Type B pancreatic cell (in vitro differentiated cells): ENCODE measurements at regions not wholly inside any gene's neighbourhood (a gene's known extent, or its start where the extent isn't known, plus 50 kb on each side); places are given as distances from the start of the nearest gene placed in this dataset.

ENCODE experiments used
- DNase-seq: peaks from one replicate; pipeline ENCODE4 v3.0.0; 2021; ENCODE audit warnings: mixed read lengths; ENCODE audit not compliant: unreplicated experiment; ENCODE audit errors: extremely low spot score
- H3K27ac Mint-ChIP-seq: 2 replicates; pipeline ENCODE4 v1.8.0; 2021; ENCODE audit warnings: mild to moderate bottlenecking, mixed read lengths
- H3K27me3 Mint-ChIP-seq: 2 replicates; pipeline ENCODE4 v1.8.0; 2021; ENCODE audit warnings: mixed read lengths
- H3K36me3 Mint-ChIP-seq: 2 replicates; pipeline ENCODE4 v1.8.0; 2021; ENCODE audit warnings: mixed read lengths
- H3K4me1 Mint-ChIP-seq: one replicate; pipeline ENCODE4 v1.8.0; 2021; ENCODE audit warnings: mixed read lengths; ENCODE audit not compliant: unreplicated experiment
- H3K4me3 Mint-ChIP-seq: 2 replicates; pipeline ENCODE4 v1.8.0; 2021; ENCODE audit warnings: mild to moderate bottlenecking, mixed read lengths
- H3K9me3 Mint-ChIP-seq: 2 replicates; pipeline ENCODE4 v1.8.0; 2021; ENCODE audit warnings: mixed read lengths
- CTCF ChIP-seq: fragments of 200-600 bp; sonication (generic); conservative IDR thresholded peaks from 2 replicates; pipeline ENCODE4 v1.5.0; 2021; ENCODE audit warnings: antibody characterized with exemption, mild to moderate bottlenecking

- TF ChIP-seq CTCF, result peak; percentile 57
- DNase-seq, result no peak
- Mint-ChIP-seq H3K9me3 (no peaks in the 10 kb centered on the region), H3K27me3 (no peaks in the 10 kb centered on the region), H3K27ac (no peak overlapping the region), H3K4me1 (no peaks in the 10 kb centered on the region), H3K4me3 (no peak overlapping the region), H3K36me3 (no peaks in the 10 kb centered on the region)
Observed at GRCh38 chr3:165254812-165255211, 58.6 kb upstream of the SLITRK3 start.
